HCT116 (cell line): ENCODE measurements at regions not wholly inside any gene's neighbourhood (a gene's known extent, or its start where the extent isn't known, plus 50 kb on each side); places are given as distances from the start of the nearest gene placed in this dataset.

Source experiments
- CBX3 ChIP-seq: IDR thresholded peaks from 2 replicates; pipeline ENCODE4 v1.6.1; 2012; ENCODE audit warnings: low read depth
- CTCF ChIP-seq, 3 experiments: fragments of 200-600 bp in 1 of 3; sonication (generic) in 1 of 3; IDR thresholded peaks in 2 of 3; conservative IDR thresholded peaks in 1 of 3; 2 replicates each; pipeline ENCODE4 v1.5.1; 2012 to 2017; ENCODE audit warnings: low read depth in 2 of 3, low read length in 2 of 3, antibody characterized with exemption in 1 of 3, borderline replicate concordance in 1 of 3, control low read depth in 1 of 3, mild to moderate bottlenecking in 1 of 3, mixed read lengths in 1 of 3, mixed run types in 1 of 3, moderate library complexity in 1 of 3; ENCODE audit not compliant: insufficient read depth in 1 of 3
- ELF1 ChIP-seq: IDR thresholded peaks from 2 replicates; pipeline ENCODE4 v1.6.1; 2012; ENCODE audit warnings: low read depth, borderline replicate concordance
- JUND ChIP-seq: IDR thresholded peaks from 2 replicates; pipeline ENCODE4 v1.6.1; 2012
- MAX ChIP-seq: IDR thresholded peaks from 2 replicates; pipeline ENCODE4 v1.6.1; 2012
- POLR2AphosphoS5 ChIP-seq: IDR thresholded peaks from 2 replicates; pipeline ENCODE4 v1.6.1; 2011; ENCODE audit warnings: mild to moderate bottlenecking, low read depth, low read length, moderate library complexity
- REST ChIP-seq: IDR thresholded peaks from 2 replicates; pipeline ENCODE4 v1.6.1; 2012; ENCODE audit warnings: low read depth
- TCF7L2 ChIP-seq: IDR thresholded peaks from 2 replicates; pipeline ENCODE4 v1.7.0; 2011; ENCODE audit warnings: borderline replicate concordance, inconsistent platforms; ENCODE audit not compliant: insufficient read depth, insufficient read length; ENCODE audit errors: extremely low read depth
- YY1 ChIP-seq: IDR thresholded peaks from 2 replicates; pipeline ENCODE4 v1.6.1; 2011; ENCODE audit warnings: low read length, low read depth, moderate library complexity, mild to moderate bottlenecking; ENCODE audit not compliant: insufficient replicate concordance; ENCODE audit errors: extremely low read depth

GRCh38 chr10:57482259-57482658 is 785.4 kb downstream of the IPMK start:
- TF ChIP-seq ELF1, result no peak
- TF ChIP-seq YY1, result no peak
- TF ChIP-seq JUND, result no peak
- no peak for TF ChIP-seq CTCF (IDR thresholded peaks at IDR 0.05 in 2 of 3, conservative IDR thresholded peaks at IDR 0.05 in 1 of 3; ENCODE audit: borderline replicate concordance in 1 of 3, insufficient read depth in 1 of 3, low read depth in 2 of 3, low read length in 2 of 3)
- TF ChIP-seq MAX, result no peak
- TF ChIP-seq REST, result no peak
- no peak for TF ChIP-seq POLR2AphosphoS5
- TF ChIP-seq CBX3, result no peak
- no peak for TF ChIP-seq TCF7L2
